Tibial nerve (tissue), 4 donors: ENCODE measurements at regions not wholly inside any gene's neighbourhood (a gene's known extent, or its start where the extent isn't known, plus 50 kb on each side); places are given as distances from the start of the nearest gene placed in this dataset.

ENCODE experiments used
- EP300 ChIP-seq, 2 donors: sonication (generic); formaldehyde crosslinking; IDR thresholded peaks; one replicate each; pipeline ENCODE4 v1.6.1; 2017; ENCODE audit warnings: antibody characterized with exemption in 2 of 2, mild to moderate bottlenecking in 1 of 2
- POLR2A ChIP-seq, 2 donors: fragments of 450-650 bp; IDR thresholded peaks; one replicate each; pipeline ENCODE4 v1.6.1; 2017; ENCODE audit warnings: antibody characterized with exemption in 2 of 2, mild to moderate bottlenecking in 2 of 2, moderate library complexity in 2 of 2
- TF ChIP-seq, protein P1 (sequence below), 5 experiments: fragments of 200-600 bp in 3 of 5; fragments of 450-650 bp in 2 of 5; sonication (generic) in 3 of 5; IDR thresholded peaks; one replicate each; pipeline ENCODE4 v1.5.1; 2016 to 2019; ENCODE audit warnings: antibody characterized with exemption in 5 of 5, mild to moderate bottlenecking in 3 of 5, moderate library complexity in 2 of 5

DNA sequence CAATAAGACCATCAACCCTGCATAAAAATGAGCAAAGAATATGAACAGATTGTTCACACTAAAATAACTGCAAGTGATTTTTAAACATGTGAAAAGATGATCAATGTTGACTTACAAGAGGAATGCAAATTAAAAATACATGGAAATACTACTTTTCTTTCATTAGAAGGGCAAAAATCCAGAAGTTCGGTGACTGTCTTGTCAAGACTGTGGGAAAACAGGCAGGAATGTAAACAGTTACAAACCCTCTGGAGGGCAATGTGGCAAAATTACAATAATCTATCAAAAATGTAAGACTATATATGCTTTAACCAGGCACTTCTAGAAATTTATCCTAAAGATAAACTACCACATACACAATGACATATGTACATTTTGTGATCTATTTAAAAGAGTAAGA, 86.7 kb downstream of the TNFAIP3 start:
- TF ChIP-seq, protein P1, sequence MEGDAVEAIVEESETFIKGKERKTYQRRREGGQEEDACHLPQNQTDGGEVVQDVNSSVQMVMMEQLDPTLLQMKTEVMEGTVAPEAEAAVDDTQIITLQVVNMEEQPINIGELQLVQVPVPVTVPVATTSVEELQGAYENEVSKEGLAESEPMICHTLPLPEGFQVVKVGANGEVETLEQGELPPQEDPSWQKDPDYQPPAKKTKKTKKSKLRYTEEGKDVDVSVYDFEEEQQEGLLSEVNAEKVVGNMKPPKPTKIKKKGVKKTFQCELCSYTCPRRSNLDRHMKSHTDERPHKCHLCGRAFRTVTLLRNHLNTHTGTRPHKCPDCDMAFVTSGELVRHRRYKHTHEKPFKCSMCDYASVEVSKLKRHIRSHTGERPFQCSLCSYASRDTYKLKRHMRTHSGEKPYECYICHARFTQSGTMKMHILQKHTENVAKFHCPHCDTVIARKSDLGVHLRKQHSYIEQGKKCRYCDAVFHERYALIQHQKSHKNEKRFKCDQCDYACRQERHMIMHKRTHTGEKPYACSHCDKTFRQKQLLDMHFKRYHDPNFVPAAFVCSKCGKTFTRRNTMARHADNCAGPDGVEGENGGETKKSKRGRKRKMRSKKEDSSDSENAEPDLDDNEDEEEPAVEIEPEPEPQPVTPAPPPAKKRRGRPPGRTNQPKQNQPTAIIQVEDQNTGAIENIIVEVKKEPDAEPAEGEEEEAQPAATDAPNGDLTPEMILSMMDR (IDR thresholded peaks at IDR 0.05): no peak
- TF ChIP-seq EP300 (IDR thresholded peaks at IDR 0.05) (no peak), POLR2A (IDR thresholded peaks at IDR 0.05) (no peak)
